Activated CD8-positive, alpha-beta T cell treated with anti-CD3 and anti-CD28 coated beads, Interleukin-2, amount 10 ng/mL, durations not matched to agents 7 days and 5 days (primary cell): ENCODE measurements at regions not wholly inside any gene's neighbourhood (a gene's known extent, or its start where the extent isn't known, plus 50 kb on each side); places are given as distances from the start of the nearest gene placed in this dataset.
"Not testable (repeated sequence)": the region's sequence is repeated elsewhere in the genome, so short reads cannot be mapped to it uniquely, and the experiment has no call there.

Source experiments
- ATAC-seq: fragments of 150-1000 bp; cut with Tn5 transposase; one replicate; pipeline ENCODE4 v1.10.0; 2021; ENCODE audit warnings: moderate library complexity
- CTCF ChIA-PET: fragments of 350-600 bp; sonication (Branson Sonifier 250); formaldehyde crosslinking; loops from one replicate; lab custom pipeline; 2021; ENCODE audit warnings: antibody characterized with exemption; lab: Charles Lee
- POLR2A ChIA-PET: fragments of 350-600 bp; sonication (Branson Sonifier 250); formaldehyde crosslinking; loops from one replicate; lab custom pipeline; 2021; ENCODE audit warnings: antibody characterized with exemption; lab: Charles Lee
- DNase-seq: peaks from one replicate; pipeline ENCODE4 v3.0.0-alpha.2; 2020
- H3K27ac Mint-ChIP-seq: one replicate; pipeline ENCODE4 v1.8.0; 2021; ENCODE audit warnings: mild to moderate bottlenecking, mixed read lengths
- H3K27me3 Mint-ChIP-seq: one replicate; pipeline ENCODE4 v1.8.0; 2021; ENCODE audit warnings: low read depth, mixed read lengths
- H3K36me3 Mint-ChIP-seq: one replicate; pipeline ENCODE4 v1.8.0; 2021; ENCODE audit warnings: low read depth, mixed read lengths
- H3K4me1 Mint-ChIP-seq: one replicate; pipeline ENCODE4 v1.8.0; 2021; ENCODE audit warnings: low read depth, mixed read lengths
- H3K4me3 Mint-ChIP-seq: one replicate; pipeline ENCODE4 v1.8.0; 2021; ENCODE audit warnings: mild to moderate bottlenecking, mixed read lengths
- H3K9me3 Mint-ChIP-seq: one replicate; pipeline ENCODE4 v1.8.0; 2022; ENCODE audit warnings: mixed read lengths; ENCODE audit not compliant: insufficient read depth

GRCh38 chr3:147187687-147188086 lies 218.7 kb downstream of the ZIC4 start:
- DNase-seq (no peak), ATAC-seq (no peak)
- no peaks in the 10 kb centered on the region for H3K36me3 Mint-ChIP-seq
- POLR2A ChIA-PET = no interaction called here
- H3K4me1 Mint-ChIP-seq = no peaks in the 10 kb centered on the region
- CTCF ChIA-PET = no interaction called here
- no peak overlapping the region for H3K27ac Mint-ChIP-seq
- no peak overlapping the region for H3K4me3 Mint-ChIP-seq
- no peaks in the 10 kb centered on the region for H3K9me3 Mint-ChIP-seq
- H3K27me3 Mint-ChIP-seq = no peaks in the 10 kb centered on the region

GRCh38 chr3:147185781-147186180 lies 220.6 kb downstream of the ZIC4 start:
- Mint-ChIP-seq H3K36me3 (no peaks in the 10 kb centered on the region), H3K4me1 (no peaks in the 10 kb centered on the region), H3K27me3 (no peaks in the 10 kb centered on the region), H3K9me3 (no peaks in the 10 kb centered on the region), H3K4me3 (no peak overlapping the region), H3K27ac (no peak overlapping the region)
- CTCF ChIA-PET = no interaction called here
- POLR2A ChIA-PET = no interaction called here
- no peak for ATAC-seq
- DNase-seq = no peak

- Mint-ChIP-seq H3K9me3 (no peaks in the 10 kb centered on the region), H3K36me3 (no peaks in the 10 kb centered on the region), H3K27me3 (no peaks in the 10 kb centered on the region), H3K27ac (no peak overlapping the region), H3K4me1 (no peaks in the 10 kb centered on the region), H3K4me3 (no peak overlapping the region)
- no peak for DNase-seq
- no peak for ATAC-seq
- CTCF ChIA-PET = no interaction called here
- POLR2A ChIA-PET = no interaction called here
These were observed 221.5 kb downstream of the ZIC4 start for GRCh38 chr3:147184794-147185193.

- Mint-ChIP-seq H3K9me3 (no peaks in the 10 kb centered on the region), H3K36me3 (no peaks in the 10 kb centered on the region), H3K4me1 (no peaks in the 10 kb centered on the region), H3K27me3 (no peaks in the 10 kb centered on the region), H3K27ac (no peak overlapping the region), H3K4me3 (no peak overlapping the region)
- ChIA-PET CTCF (no interaction called here), POLR2A (no interaction called here)
- DNase-seq (no peak), ATAC-seq (no peak)
These were observed 233.1 kb downstream of the ZIC4 start for GRCh38 chr3:147173257-147173656.

DNA sequence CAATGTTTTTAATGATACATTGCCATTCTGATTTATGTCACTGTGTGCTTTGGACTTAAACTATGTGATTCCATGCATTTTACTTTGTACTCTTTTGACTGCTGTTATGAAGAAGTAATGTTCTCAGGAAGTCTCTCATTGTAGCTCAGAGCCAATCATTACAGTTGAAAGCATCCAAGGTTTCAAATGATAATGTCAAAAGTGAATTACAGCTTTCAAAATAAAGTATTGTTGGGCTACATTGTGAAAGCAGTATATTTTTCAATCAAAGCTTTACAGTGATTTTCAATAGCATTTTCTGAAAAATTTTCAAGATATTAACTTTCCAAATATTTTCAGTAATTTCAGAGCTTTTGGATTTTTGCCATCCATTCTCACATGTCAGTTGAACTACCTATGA lies 243.6 kb downstream of the ZIC4 start:
- CTCF ChIA-PET = no interaction called here
- DNase-seq (no peak), ATAC-seq (no peak)
- Mint-ChIP-seq H3K27ac (no peak overlapping the region), H3K4me3 (no peak overlapping the region), H3K36me3 (no peaks in the 10 kb centered on the region), H3K27me3 (no peaks in the 10 kb centered on the region), H3K4me1 (no peaks in the 10 kb centered on the region), H3K9me3 (no peaks in the 10 kb centered on the region)
- POLR2A ChIA-PET = no interaction called here

GRCh38 chr3:147161833-147162232 lies 244.5 kb downstream of the ZIC4 start:
- ChIA-PET POLR2A (no interaction called here), CTCF (no interaction called here)
- Mint-ChIP-seq H3K27ac (no peak overlapping the region), H3K4me3 (no peak overlapping the region), H3K36me3 (no peaks in the 10 kb centered on the region), H3K9me3 (no peaks in the 10 kb centered on the region), H3K27me3 (no peaks in the 10 kb centered on the region), H3K4me1 (no peaks in the 10 kb centered on the region)
- ATAC-seq = no peak
- no peak for DNase-seq

DNA sequence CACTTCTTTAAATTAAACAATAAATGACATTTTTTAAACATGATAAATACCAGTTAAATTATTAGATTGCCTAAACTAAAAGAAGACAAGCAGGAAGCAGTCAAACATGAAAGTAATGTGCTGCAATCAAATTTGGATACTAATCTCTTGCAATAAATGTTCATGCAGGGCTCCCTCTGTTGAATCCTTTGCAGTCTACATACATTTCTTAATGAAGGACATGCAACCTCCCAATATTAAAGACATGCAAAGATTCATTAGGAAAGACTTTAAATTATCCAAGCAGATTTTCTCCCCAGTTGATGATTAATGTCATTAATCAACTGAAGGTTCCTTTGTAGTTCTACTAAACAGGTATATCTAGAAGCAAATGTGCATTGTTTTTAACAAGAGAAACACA lies 245.4 kb downstream of the ZIC4 start:
- Mint-ChIP-seq H3K4me1 (no peaks in the 10 kb centered on the region), H3K9me3 (peaks cover 4% of the 10 kb centered on the region), H3K27ac (no peak overlapping the region), H3K4me3 (no peak overlapping the region), H3K27me3 (no peaks in the 10 kb centered on the region), H3K36me3 (no peaks in the 10 kb centered on the region)
- POLR2A ChIA-PET = no interaction called here
- CTCF ChIA-PET = no interaction called here
- ATAC-seq (no peak), DNase-seq (no peak)

GRCh38 chr3:147159141-147159540 lies 247.2 kb downstream of the ZIC4 start:
- DNase-seq (no peak), ATAC-seq (no peak)
- no peaks in the 10 kb centered on the region for H3K36me3 Mint-ChIP-seq
- H3K9me3 Mint-ChIP-seq = peaks cover 6% of the 10 kb centered on the region
- no peaks in the 10 kb centered on the region for H3K4me1 Mint-ChIP-seq
- H3K4me3 Mint-ChIP-seq = no peak overlapping the region
- no peaks in the 10 kb centered on the region for H3K27me3 Mint-ChIP-seq
- ChIA-PET POLR2A (no interaction called here), CTCF (no interaction called here)
- H3K27ac Mint-ChIP-seq = no peak overlapping the region

GRCh38 chr3:147157631-147158030 lies 248.7 kb downstream of the ZIC4 start:
- Mint-ChIP-seq H3K4me3 (no peak overlapping the region), H3K9me3 (peaks cover 9% of the 10 kb centered on the region), H3K27me3 (no peaks in the 10 kb centered on the region), H3K27ac (no peak overlapping the region), H3K4me1 (no peaks in the 10 kb centered on the region), H3K36me3 (no peaks in the 10 kb centered on the region)
- no peak for DNase-seq
- CTCF ChIA-PET = no interaction called here
- ATAC-seq = no peak
- POLR2A ChIA-PET = no interaction called here

DNA sequence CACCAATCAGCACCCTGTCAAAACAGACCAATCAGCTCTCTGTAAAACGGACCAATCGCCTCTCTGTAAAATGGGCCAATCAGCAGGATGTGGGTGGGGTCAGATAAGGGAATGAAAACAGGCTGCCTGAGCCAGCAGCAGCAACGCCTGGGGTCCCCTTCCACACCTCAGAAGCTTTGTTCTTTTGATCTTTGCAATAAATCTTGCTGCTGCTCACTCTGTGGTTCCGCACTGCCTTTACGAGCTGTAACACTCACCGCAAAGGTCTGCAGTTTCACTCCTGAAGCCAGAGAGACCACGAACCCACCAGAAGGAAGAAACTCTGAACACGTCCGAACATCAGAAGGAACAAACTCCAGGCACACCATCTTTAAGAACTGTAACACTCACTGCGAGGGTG lies 251.4 kb downstream of the ZIC4 start:
- H3K4me3 Mint-ChIP-seq, DNase-seq, H3K9me3 Mint-ChIP-seq, H3K36me3 Mint-ChIP-seq, H3K27me3 Mint-ChIP-seq, H3K27ac Mint-ChIP-seq, CTCF ChIA-PET, ATAC-seq, H3K4me1 Mint-ChIP-seq, POLR2A ChIA-PET: not testable (repeated sequence)

DNA sequence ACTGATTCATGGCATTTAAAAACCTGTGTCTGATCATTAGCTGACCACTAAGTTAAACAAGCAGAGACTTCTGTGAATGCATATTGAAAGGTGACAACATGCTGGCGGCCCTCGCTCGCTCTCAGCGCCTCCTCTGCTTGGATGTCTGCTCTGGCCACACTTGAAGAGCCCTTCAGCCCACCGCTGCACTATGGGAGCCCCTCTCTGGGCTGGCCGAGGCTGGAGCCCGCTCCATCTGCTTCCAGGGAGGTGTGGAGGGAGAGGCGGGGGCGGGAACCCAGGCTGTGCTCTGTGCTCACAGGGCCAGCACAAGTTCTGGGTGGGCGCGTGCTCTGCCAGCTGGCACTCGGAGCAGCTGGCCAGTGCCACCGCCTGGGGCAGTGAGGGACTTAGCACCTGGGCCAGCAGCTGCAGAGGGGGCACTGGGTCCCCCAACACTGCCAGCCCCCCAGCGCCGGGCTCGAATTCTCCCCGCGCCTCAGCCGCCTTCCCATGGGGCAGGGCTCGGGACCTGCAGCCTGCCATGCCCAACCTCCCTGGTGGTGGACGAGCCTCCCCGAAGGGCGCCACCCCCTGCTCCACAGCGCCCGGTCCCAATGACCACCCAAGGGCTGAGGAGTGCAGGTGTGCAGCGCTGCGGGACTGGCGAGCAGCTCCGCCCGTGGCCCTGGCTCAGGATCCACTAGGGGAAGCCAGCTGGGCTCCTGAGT lies 252.4 kb downstream of the ZIC4 start:
- no peak overlapping the region for H3K27ac Mint-ChIP-seq
- peaks cover 9% of the 10 kb centered on the region for H3K9me3 Mint-ChIP-seq
- ChIA-PET POLR2A (no interaction called here), CTCF (no interaction called here)
- no peak for ATAC-seq
- no peaks in the 10 kb centered on the region for H3K36me3 Mint-ChIP-seq
- no peaks in the 10 kb centered on the region for H3K4me1 Mint-ChIP-seq
- no peak overlapping the region for H3K4me3 Mint-ChIP-seq
- no peak for DNase-seq
- no peaks in the 10 kb centered on the region for H3K27me3 Mint-ChIP-seq

GRCh38 chr3:147152476-147152875 lies 253.9 kb downstream of the ZIC4 start:
- no peak for ATAC-seq
- ChIA-PET POLR2A (no interaction called here), CTCF (no interaction called here)
- H3K27ac Mint-ChIP-seq = no peak overlapping the region
- H3K9me3 Mint-ChIP-seq = peaks cover 9% of the 10 kb centered on the region
- no peaks in the 10 kb centered on the region for H3K27me3 Mint-ChIP-seq
- DNase-seq = no peak
- no peaks in the 10 kb centered on the region for H3K36me3 Mint-ChIP-seq
- H3K4me1 Mint-ChIP-seq = no peaks in the 10 kb centered on the region
- H3K4me3 Mint-ChIP-seq = no peak overlapping the region
